ENCODE measurements at regions not wholly inside any gene's neighbourhood (a gene's known extent, or its start where the extent isn't known, plus 50 kb on each side); places are given as distances from the start of the nearest gene placed in this dataset.

- TF ChIP-seq PATZ1 (CRISPR knock-in tag; IDR thresholded peaks at IDR 0.05; ENCODE audit: borderline replicate concordance) = no peak
- no peak for TF ChIP-seq TOX (CRISPR knock-in tag; IDR thresholded peaks at IDR 0.05; ENCODE audit: borderline replicate concordance)
- TF ChIP-seq TSHZ2 (CRISPR knock-in tag; IDR thresholded peaks at IDR 0.05) = no peak
- TF ChIP-seq PPARA (CRISPR knock-in tag; IDR thresholded peaks at IDR 0.05; ENCODE audit: borderline replicate concordance) = no peak
- no peak for TF ChIP-seq ZFP3 (CRISPR knock-in tag; IDR thresholded peaks at IDR 0.05)
- TF ChIP-seq BACH2 (CRISPR knock-in tag; IDR thresholded peaks at IDR 0.05; ENCODE audit: borderline replicate concordance) = no peak
- TF ChIP-seq ZNF565 (CRISPR knock-in tag; conservative IDR thresholded peaks at IDR 0.05; ENCODE audit: low read depth) = no peak
- no peak for TF ChIP-seq CSRNP3 (CRISPR knock-in tag; IDR thresholded peaks at IDR 0.05)
- no peak for TF ChIP-seq TCF4 (CRISPR knock-in tag; IDR thresholded peaks at IDR 0.05; ENCODE audit: borderline replicate concordance)
- TF ChIP-seq GLIS3 (CRISPR knock-in tag; IDR thresholded peaks at IDR 0.05) = no peak
- no peak for TF ChIP-seq CREB5 (CRISPR knock-in tag; IDR thresholded peaks at IDR 0.05; ENCODE audit: low read depth)
- TF ChIP-seq ZC3H10 (CRISPR knock-in tag; IDR thresholded peaks at IDR 0.05) = no peak
- TF ChIP-seq SNAI2 (CRISPR knock-in tag; IDR thresholded peaks at IDR 0.05) = no peak
- no peak for TF ChIP-seq ZNF70 (CRISPR knock-in tag; IDR thresholded peaks at IDR 0.05)
- TF ChIP-seq POU6F1 (CRISPR knock-in tag; IDR thresholded peaks at IDR 0.05; ENCODE audit: borderline replicate concordance, low read depth) = no peak
- TF ChIP-seq CSDC2 (CRISPR knock-in tag; IDR thresholded peaks at IDR 0.05) = no peak
- TF ChIP-seq ISL1 (CRISPR knock-in tag; IDR thresholded peaks at IDR 0.05) = no peak
- no peak for TF ChIP-seq ZFP30 (CRISPR knock-in tag; IDR thresholded peaks at IDR 0.05)
- no peak for TF ChIP-seq ESRRG (CRISPR knock-in tag; IDR thresholded peaks at IDR 0.05)
- ATAC-seq = no peak
Observed at GRCh38 chr1:190608282-190608681, 130.6 kb upstream of the BRINP3 start.

GRCh38 chr1:190615818-190616217 is 138.2 kb upstream of the BRINP3 start:
- TF ChIP-seq PPARA (CRISPR knock-in tag; IDR thresholded peaks at IDR 0.05; ENCODE audit: borderline replicate concordance) = no peak
- ATAC-seq = 0 out of 3 replicates have a peak, but pooled peaks have one; percentile 26

- no peak for ATAC-seq
Observed at GRCh38 chr1:190616235-190616634, 138.6 kb upstream of the BRINP3 start.

More at GRCh38 chr1:190616235-190616634, 138.6 kb upstream of the BRINP3 start:
- no peak for TF ChIP-seq CSDC2 (CRISPR knock-in tag; IDR thresholded peaks at IDR 0.05)
- no peak for TF ChIP-seq ZC3H10 (CRISPR knock-in tag; IDR thresholded peaks at IDR 0.05)
- no peak for TF ChIP-seq ESRRG (CRISPR knock-in tag; IDR thresholded peaks at IDR 0.05)
- TF ChIP-seq POU6F1 (CRISPR knock-in tag; IDR thresholded peaks at IDR 0.05; ENCODE audit: borderline replicate concordance, low read depth) = no peak
- no peak for TF ChIP-seq ZFP30 (CRISPR knock-in tag; IDR thresholded peaks at IDR 0.05)
- no peak for TF ChIP-seq BACH2 (CRISPR knock-in tag; IDR thresholded peaks at IDR 0.05; ENCODE audit: borderline replicate concordance)
- TF ChIP-seq PATZ1 (CRISPR knock-in tag; IDR thresholded peaks at IDR 0.05; ENCODE audit: borderline replicate concordance) = no peak
- no peak for TF ChIP-seq ISL1 (CRISPR knock-in tag; IDR thresholded peaks at IDR 0.05)
- TF ChIP-seq ZFP3 (CRISPR knock-in tag; IDR thresholded peaks at IDR 0.05) = no peak
- TF ChIP-seq TCF4 (CRISPR knock-in tag; IDR thresholded peaks at IDR 0.05; ENCODE audit: borderline replicate concordance) = no peak
- TF ChIP-seq CREB5 (CRISPR knock-in tag; IDR thresholded peaks at IDR 0.05; ENCODE audit: low read depth) = no peak
- no peak for TF ChIP-seq PPARA (CRISPR knock-in tag; IDR thresholded peaks at IDR 0.05; ENCODE audit: borderline replicate concordance)
- TF ChIP-seq ZNF8 (CRISPR knock-in tag; IDR thresholded peaks at IDR 0.05) = no peak
- TF ChIP-seq SNAI2 (CRISPR knock-in tag; IDR thresholded peaks at IDR 0.05) = no peak
- no peak for TF ChIP-seq ARNTL (CRISPR knock-in tag; IDR thresholded peaks at IDR 0.05; ENCODE audit: borderline replicate concordance, low read depth)
- TF ChIP-seq RARB (CRISPR knock-in tag; IDR thresholded peaks at IDR 0.05) = no peak
- no peak for TF ChIP-seq ZNF565 (CRISPR knock-in tag; conservative IDR thresholded peaks at IDR 0.05; ENCODE audit: low read depth)
- no peak for TF ChIP-seq OSR1 (CRISPR knock-in tag; IDR thresholded peaks at IDR 0.05)
- no peak for TF ChIP-seq GLIS3 (CRISPR knock-in tag; IDR thresholded peaks at IDR 0.05)

Measured in SK-N-SH treated with all-trans-retinoic acid at 6 μM for 48 hours (cell line).